ENCODE measurements at regions not wholly inside any gene's neighbourhood (a gene's known extent, or its start where the extent isn't known, plus 50 kb on each side); places are given as distances from the start of the nearest gene placed in this dataset.

- DNase-seq, result no peak
These were observed 810.3 kb upstream of the SALL3 start for GRCh38 chr18:78169174-78169864.

- DNase-seq, result no peak
These were observed 807.7 kb upstream of the SALL3 start for GRCh38 chr18:78171954-78172353.

- DNase-seq, result no peak
These were observed 804.9 kb upstream of the SALL3 start for GRCh38 chr18:78174737-78175136.

GRCh38 chr18:78178812-78179211, 800.8 kb upstream of the SALL3 start:
- DNase-seq, result no peak

- DNase-seq, result no peak
These were observed 798.9 kb upstream of the SALL3 start for GRCh38 chr18:78180741-78181140.

- no peak for DNase-seq
These were observed 795.8 kb upstream of the SALL3 start for GRCh38 chr18:78183815-78184214.

GRCh38 chr18:78191276-78191675, 788.3 kb upstream of the SALL3 start:
- DNase-seq, result no peak

GRCh38 chr18:78192054-78192453, 787.6 kb upstream of the SALL3 start:
- no peak for DNase-seq

- no peak for DNase-seq
These were observed 783.3 kb upstream of the SALL3 start for GRCh38 chr18:78196280-78196679.

- no peak for DNase-seq
These were observed 780.6 kb upstream of the SALL3 start for GRCh38 chr18:78199002-78199401.

GRCh38 chr18:78199611-78200010, 780.0 kb upstream of the SALL3 start:
- no peak for DNase-seq

- no peak for DNase-seq
These were observed 771.7 kb upstream of the SALL3 start for GRCh38 chr18:78207942-78208341.

- no peak for DNase-seq
These were observed 771.2 kb upstream of the SALL3 start for GRCh38 chr18:78208461-78208860.

- no peak for DNase-seq
These were observed 766.1 kb upstream of the SALL3 start for GRCh38 chr18:78213361-78213994.

GRCh38 chr18:78221496-78221895, 758.1 kb upstream of the SALL3 start:
- DNase-seq, result no peak

GRCh38 chr18:78228974-78229373, 750.6 kb upstream of the SALL3 start:
- DNase-seq, result no peak

- no peak for DNase-seq
These were observed 748.7 kb upstream of the SALL3 start for GRCh38 chr18:78230911-78231310.

GRCh38 chr18:78232196-78232595, 747.4 kb upstream of the SALL3 start:
- no peak for DNase-seq

- DNase-seq, result no peak
These were observed 741.8 kb upstream of the SALL3 start for GRCh38 chr18:78237864-78238263.

GRCh38 chr18:78238404-78239089, 741.1 kb upstream of the SALL3 start:
- peak; percentile 8 for DNase-seq

- no peak for DNase-seq
These were observed 740.5 kb upstream of the SALL3 start for GRCh38 chr18:78239090-78239457.

GRCh38 chr18:78240101-78240500, 739.5 kb upstream of the SALL3 start:
- no peak for DNase-seq

- no peak for DNase-seq
These were observed 738.9 kb upstream of the SALL3 start for GRCh38 chr18:78240627-78241252.

All from activated CD4-positive, alpha-beta T cell treated with anti-CD3 and anti-CD28 coated beads for 48 hours (primary cell).